MM.1S (cell line): ENCODE measurements at regions not wholly inside any gene's neighbourhood (a gene's known extent, or its start where the extent isn't known, plus 50 kb on each side); places are given as distances from the start of the nearest gene placed in this dataset.

Experiments
- CTCF ChIP-seq: fragments of 300-600 bp; sonication (generic); IDR thresholded peaks from 2 replicates; pipeline ENCODE4 v1.5.1; 2016; ENCODE audit warnings: antibody characterized with exemption, low read length, mixed read lengths
- EZH2 ChIP-seq: fragments of 300-600 bp; sonication (generic); optimal IDR thresholded peaks from 2 replicates; pipeline ENCODE3; 2017; ENCODE audit warnings: low read depth, mild to moderate bottlenecking, antibody characterized with exemption, low read length, mixed read lengths
- EZH2phosphoT487 ChIP-seq: fragments of 300-600 bp; sonication (generic); IDR thresholded peaks from 2 replicates; pipeline ENCODE4 v1.6.1; 2018; ENCODE audit warnings: antibody characterized with exemption, low read length

GRCh38 chr1:59018446-59018845 lies 234.6 kb upstream of the JUN start:
- TF ChIP-seq EZH2 (no peak), EZH2phosphoT487 (no peak), CTCF (no peak)
